Tibial artery (tissue), 4 donors: ENCODE measurements at regions not wholly inside any gene's neighbourhood (a gene's known extent, or its start where the extent isn't known, plus 50 kb on each side); places are given as distances from the start of the nearest gene placed in this dataset.

ENCODE experiments used
- DNase-seq, 2 donors: peaks; one replicate each; pipeline ENCODE4 v3.0.0-alpha.2; 2019
- H3K27ac ChIP-seq, 2 donors: fragments of 200-600 bp; sonication (generic) in 1 of 2; 1 replicate in 1 of 2; 2 replicates in 1 of 2; pipeline ENCODE4 v1.5.1; 2018 to 2019; ENCODE audit warnings: mild to moderate bottlenecking in 1 of 2
- H3K27me3 ChIP-seq, 2 donors: fragments of 200-600 bp; sonication (generic) in 1 of 2; one replicate each; pipeline versions ENCODE4 v1.5.1 to v1.6.0; 2016 to 2019
- H3K36me3 ChIP-seq, 3 donors: fragments of 200-600 bp; sonication (generic) in 2 of 3; one replicate each; pipeline ENCODE4 v1.5.1; 2016 to 2019; ENCODE audit warnings: mild to moderate bottlenecking in 2 of 3
- H3K4me1 ChIP-seq, 4 donors: fragments of 200-600 bp; sonication (generic) in 2 of 4; 1 replicate in 3 of 4; 2 replicates in 1 of 4; pipeline ENCODE4 v1.5.1; 2016 to 2019
- H3K4me3 ChIP-seq, 2 donors: fragments of 200-600 bp; sonication (generic) in 1 of 2; 1 replicate in 1 of 2; 2 replicates in 1 of 2; pipeline ENCODE4 v1.5.1; 2018 to 2019; ENCODE audit warnings: mild to moderate bottlenecking in 2 of 2
- H3K9me3 ChIP-seq, 3 donors: fragments of 200-600 bp; sonication (generic) in 1 of 3; one replicate each; pipeline ENCODE4 v1.5.1; 2016 to 2019
- intact Hi-C: fragments of 100-400 bp; cut with DNase I; formaldehyde crosslinking; loops from one replicate; pipeline ENCODE4 v1.15.0; 2023; ENCODE audit warnings: low total_unique reads
- TF ChIP-seq, protein P1 (sequence below), 2 experiments: fragments of 200-600 bp in 1 of 2; fragments of 450-650 bp in 1 of 2; IDR thresholded peaks; one replicate each; pipeline ENCODE4 v1.5.1; 2017 to 2019; ENCODE audit warnings: antibody characterized with exemption in 2 of 2, mild to moderate bottlenecking in 1 of 2, moderate library complexity in 1 of 2

GRCh38 chr16:50436271-50436670, 67.5 kb upstream of the BRD7 start:
- Histone ChIP-seq H3K4me3 (no peak overlapping the region), H3K4me1 (no peaks in the 10 kb centered on the region), H3K9me3 (peaks cover 0 to 13% (median 7%) of the 10 kb centered on the region in 3 donors), H3K36me3 (no peaks in the 10 kb centered on the region), H3K27ac (no peak overlapping the region), H3K27me3 (peaks cover 0 to 2% of the 10 kb centered on the region in 2 donors)
- TF ChIP-seq, protein P1, sequence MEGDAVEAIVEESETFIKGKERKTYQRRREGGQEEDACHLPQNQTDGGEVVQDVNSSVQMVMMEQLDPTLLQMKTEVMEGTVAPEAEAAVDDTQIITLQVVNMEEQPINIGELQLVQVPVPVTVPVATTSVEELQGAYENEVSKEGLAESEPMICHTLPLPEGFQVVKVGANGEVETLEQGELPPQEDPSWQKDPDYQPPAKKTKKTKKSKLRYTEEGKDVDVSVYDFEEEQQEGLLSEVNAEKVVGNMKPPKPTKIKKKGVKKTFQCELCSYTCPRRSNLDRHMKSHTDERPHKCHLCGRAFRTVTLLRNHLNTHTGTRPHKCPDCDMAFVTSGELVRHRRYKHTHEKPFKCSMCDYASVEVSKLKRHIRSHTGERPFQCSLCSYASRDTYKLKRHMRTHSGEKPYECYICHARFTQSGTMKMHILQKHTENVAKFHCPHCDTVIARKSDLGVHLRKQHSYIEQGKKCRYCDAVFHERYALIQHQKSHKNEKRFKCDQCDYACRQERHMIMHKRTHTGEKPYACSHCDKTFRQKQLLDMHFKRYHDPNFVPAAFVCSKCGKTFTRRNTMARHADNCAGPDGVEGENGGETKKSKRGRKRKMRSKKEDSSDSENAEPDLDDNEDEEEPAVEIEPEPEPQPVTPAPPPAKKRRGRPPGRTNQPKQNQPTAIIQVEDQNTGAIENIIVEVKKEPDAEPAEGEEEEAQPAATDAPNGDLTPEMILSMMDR (IDR thresholded peaks at IDR 0.05): no peak
- DNase-seq: no peak
- intact Hi-C loops: no loop called here

- no peaks in the 10 kb centered on the region for H3K4me1 ChIP-seq
- H3K9me3 ChIP-seq: peaks cover 0 to 11% (median 0%) of the 10 kb centered on the region in 3 donors
- TF ChIP-seq, protein P1 (IDR thresholded peaks at IDR 0.05): no peak
- H3K27ac ChIP-seq: no peak overlapping the region
- no peak overlapping the region for H3K4me3 ChIP-seq
- H3K27me3 ChIP-seq: peaks cover 0 to 2% of the 10 kb centered on the region in 2 donors
- no peak for DNase-seq
- no peaks in the 10 kb centered on the region for H3K36me3 ChIP-seq
- intact Hi-C loops: no loop called here
These were observed 66.2 kb upstream of the BRD7 start for GRCh38 chr16:50434872-50435478.

DNA sequence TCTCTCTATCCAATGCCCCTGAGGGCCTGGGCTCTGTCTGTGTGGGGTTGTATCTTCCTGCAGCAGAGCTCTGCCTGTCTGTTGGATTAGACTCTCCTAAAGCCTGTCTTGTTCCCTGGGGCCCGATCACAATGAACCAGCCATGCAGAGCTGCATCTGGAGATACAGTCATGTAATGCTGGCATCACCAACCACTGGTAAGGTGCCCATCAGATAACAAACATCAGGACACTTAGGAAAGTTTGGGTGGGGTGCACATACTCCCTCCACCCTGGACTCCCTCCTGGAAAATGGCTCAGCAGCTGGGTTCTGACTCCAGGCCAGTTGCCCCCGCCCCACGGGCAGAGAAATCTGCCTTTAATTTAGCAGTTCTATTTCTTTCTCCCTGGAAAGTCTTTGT, 61.3 kb upstream of the BRD7 start:
- H3K27me3 ChIP-seq: peaks cover 0 to 2% of the 10 kb centered on the region in 2 donors
- intact Hi-C loops: no loop called here
- no peak for DNase-seq
- TF ChIP-seq, protein P1 (IDR thresholded peaks at IDR 0.05): no peak
- peaks cover 0 to 7% (median 0%) of the 10 kb centered on the region in 3 donors for H3K9me3 ChIP-seq
- no peaks in the 10 kb centered on the region for H3K4me1 ChIP-seq
- H3K36me3 ChIP-seq: no peaks in the 10 kb centered on the region
- H3K4me3 ChIP-seq: no peak overlapping the region
- no peak overlapping the region for H3K27ac ChIP-seq

GRCh38 chr16:50428742-50429141, 60.0 kb upstream of the BRD7 start:
- TF ChIP-seq, protein P1 (IDR thresholded peaks at IDR 0.05): no peak
- no peaks in the 10 kb centered on the region for H3K4me1 ChIP-seq
- peaks cover 0 to 7% (median 0%) of the 10 kb centered on the region in 3 donors for H3K9me3 ChIP-seq
- no peak overlapping the region for H3K4me3 ChIP-seq
- no peak for DNase-seq
- no peaks in the 10 kb centered on the region for H3K36me3 ChIP-seq
- H3K27ac ChIP-seq: no peak overlapping the region
- intact Hi-C loops: no loop called here
- H3K27me3 ChIP-seq: peaks cover 0 to 2% of the 10 kb centered on the region in 2 donors

GRCh38 chr16:50428116-50428515, 59.3 kb upstream of the BRD7 start:
- DNase-seq: no peak
- Histone ChIP-seq H3K4me1 (no peaks in the 10 kb centered on the region), H3K4me3 (no peak overlapping the region), H3K27ac (no peak overlapping the region), H3K9me3 (peaks cover 0 to 7% (median 0%) of the 10 kb centered on the region in 3 donors), H3K36me3 (no peaks in the 10 kb centered on the region), H3K27me3 (no peaks in the 10 kb centered on the region)
- intact Hi-C loops: no loop called here
- TF ChIP-seq, protein P1 (IDR thresholded peaks at IDR 0.05): no peak
